NCI-H510A (cell line): ENCODE measurements at regions not wholly inside any gene's neighbourhood (a gene's known extent, or its start where the extent isn't known, plus 50 kb on each side); places are given as distances from the start of the nearest gene placed in this dataset.

Experiments
- DNase-seq: peaks from one replicate; lab custom pipeline; 2025; lab: John Stamatoyannopoulos, UW

- DNase-seq = no peak
These were observed 327.6 kb upstream of the ADAMTSL1 start for GRCh38 chr9:18146329-18146728.

- no peak for DNase-seq
These were observed 324.4 kb upstream of the ADAMTSL1 start for GRCh38 chr9:18149471-18150011.

GRCh38 chr9:18154661-18155060 is 319.3 kb upstream of the ADAMTSL1 start:
- DNase-seq = no peak

GRCh38 chr9:18159254-18159653 is 314.7 kb upstream of the ADAMTSL1 start:
- DNase-seq = no peak

GRCh38 chr9:18163146-18163545 is 310.8 kb upstream of the ADAMTSL1 start:
- DNase-seq = no peak

- no peak for DNase-seq
These were observed 306.2 kb upstream of the ADAMTSL1 start for GRCh38 chr9:18167733-18168132.

GRCh38 chr9:18173923-18174322 is 300.0 kb upstream of the ADAMTSL1 start:
- no peak for DNase-seq

GRCh38 chr9:18182636-18183035 is 291.3 kb upstream of the ADAMTSL1 start:
- no peak for DNase-seq

GRCh38 chr9:18183974-18184373 is 290.0 kb upstream of the ADAMTSL1 start:
- no peak for DNase-seq

GRCh38 chr9:18184401-18184800 is 289.6 kb upstream of the ADAMTSL1 start:
- no peak for DNase-seq

GRCh38 chr9:18185196-18185595 is 288.8 kb upstream of the ADAMTSL1 start:
- DNase-seq = no peak

GRCh38 chr9:18188971-18189370 is 285.0 kb upstream of the ADAMTSL1 start:
- DNase-seq = no peak

GRCh38 chr9:18189871-18190670 is 283.9 kb upstream of the ADAMTSL1 start:
- no peak for DNase-seq

GRCh38 chr9:18190671-18191374 is 283.1 kb upstream of the ADAMTSL1 start:
- DNase-seq = no peak

GRCh38 chr9:18194316-18194715 is 279.6 kb upstream of the ADAMTSL1 start:
- DNase-seq = no peak

- no peak for DNase-seq
These were observed 278.7 kb upstream of the ADAMTSL1 start for GRCh38 chr9:18195223-18195622.

- DNase-seq = no peak
These were observed 271.0 kb upstream of the ADAMTSL1 start for GRCh38 chr9:18202924-18203323.

GRCh38 chr9:18207735-18208134 is 266.2 kb upstream of the ADAMTSL1 start:
- no peak for DNase-seq

- no peak for DNase-seq
These were observed 265.5 kb upstream of the ADAMTSL1 start for GRCh38 chr9:18208166-18209059.

- no peak for DNase-seq
These were observed 258.3 kb upstream of the ADAMTSL1 start for GRCh38 chr9:18215626-18216025.

- DNase-seq = no peak
These were observed 257.6 kb upstream of the ADAMTSL1 start for GRCh38 chr9:18216376-18216775.

- DNase-seq = no peak
These were observed 245.9 kb upstream of the ADAMTSL1 start for GRCh38 chr9:18228101-18228500.
